ENCODE measurements at regions not wholly inside any gene's neighbourhood (a gene's known extent, or its start where the extent isn't known, plus 50 kb on each side); places are given as distances from the start of the nearest gene placed in this dataset.

- DNase-seq, result no peak
Observed at GRCh38 chr21:27831816-27832569, 865.1 kb upstream of the ADAMTS5 start.

GRCh38 chr21:27831177-27831576 is 864.3 kb upstream of the ADAMTS5 start:
- no peak for DNase-seq

GRCh38 chr21:27827972-27828371 is 861.1 kb upstream of the ADAMTS5 start:
- DNase-seq, result no peak

GRCh38 chr21:27825035-27825434 is 858.1 kb upstream of the ADAMTS5 start:
- no peak for DNase-seq

- DNase-seq, result no peak
Observed at GRCh38 chr21:27823652-27824201, 856.8 kb upstream of the ADAMTS5 start.

- DNase-seq, result no peak
Observed at GRCh38 chr21:27820342-27820741, 853.5 kb upstream of the ADAMTS5 start.

- no peak for DNase-seq
Observed at GRCh38 chr21:27819299-27819698, 852.4 kb upstream of the ADAMTS5 start.

- no peak for DNase-seq
Observed at GRCh38 chr21:27818847-27819246, 852.0 kb upstream of the ADAMTS5 start.

- no peak for DNase-seq
Observed at GRCh38 chr21:27817902-27818623, 851.2 kb upstream of the ADAMTS5 start.

GRCh38 chr21:27817074-27817473 is 850.2 kb upstream of the ADAMTS5 start:
- no peak for DNase-seq

GRCh38 chr21:27816301-27816700 is 849.4 kb upstream of the ADAMTS5 start:
- DNase-seq, result no peak

- DNase-seq, result no peak
Observed at GRCh38 chr21:27814226-27814625, 847.3 kb upstream of the ADAMTS5 start.

GRCh38 chr21:27813750-27814149 is 846.9 kb upstream of the ADAMTS5 start:
- no peak for DNase-seq

GRCh38 chr21:27813344-27813743 is 846.5 kb upstream of the ADAMTS5 start:
- DNase-seq, result no peak

GRCh38 chr21:27812279-27812678 is 845.4 kb upstream of the ADAMTS5 start:
- no peak for DNase-seq

GRCh38 chr21:27808923-27809322 is 842.0 kb upstream of the ADAMTS5 start:
- no peak for DNase-seq

- no peak for DNase-seq
Observed at GRCh38 chr21:27807596-27807995, 840.7 kb upstream of the ADAMTS5 start.

- DNase-seq, result no peak
Observed at GRCh38 chr21:27806281-27806680, 839.4 kb upstream of the ADAMTS5 start.

GRCh38 chr21:27805696-27806095 is 838.8 kb upstream of the ADAMTS5 start:
- DNase-seq, result no peak

- no peak for DNase-seq
Observed at GRCh38 chr21:27804515-27804914, 837.6 kb upstream of the ADAMTS5 start.

GRCh38 chr21:27803571-27803970 is 836.7 kb upstream of the ADAMTS5 start:
- DNase-seq, result no peak

GRCh38 chr21:27802816-27803475 is 836.1 kb upstream of the ADAMTS5 start:
- DNase-seq, result no peak

GRCh38 chr21:27799861-27800260 is 833.0 kb upstream of the ADAMTS5 start:
- DNase-seq, result no peak

- DNase-seq, result no peak
Observed at GRCh38 chr21:27796106-27796505, 829.2 kb upstream of the ADAMTS5 start.

All from NCI-H2107 (cell line).